ENCODE measurements at regions not wholly inside any gene's neighbourhood (a gene's known extent, or its start where the extent isn't known, plus 50 kb on each side); places are given as distances from the start of the nearest gene placed in this dataset.

DNA sequence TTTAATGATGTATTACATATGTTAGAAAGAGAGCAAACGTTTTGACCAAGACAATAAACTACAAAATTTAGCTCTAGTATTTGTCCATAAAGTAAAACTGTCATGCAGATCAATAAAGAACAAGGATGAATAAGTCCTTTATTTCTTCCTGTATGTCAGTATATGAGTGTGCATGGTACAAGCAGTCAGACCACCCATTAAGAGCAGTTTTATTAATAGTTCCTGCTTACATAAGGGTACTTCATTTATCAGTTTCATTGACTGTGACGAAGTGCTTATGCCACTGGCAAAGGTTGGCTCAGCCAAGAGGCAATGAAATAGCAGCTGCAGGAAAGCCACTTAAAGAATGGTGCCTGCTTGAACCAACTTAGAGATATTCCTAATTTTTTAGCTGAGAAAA lies 913.0 kb upstream of the CNTN5 start:
- DNase-seq (ENCODE audit: low read depth) = no peak
- TF ChIP-seq, protein P1, sequence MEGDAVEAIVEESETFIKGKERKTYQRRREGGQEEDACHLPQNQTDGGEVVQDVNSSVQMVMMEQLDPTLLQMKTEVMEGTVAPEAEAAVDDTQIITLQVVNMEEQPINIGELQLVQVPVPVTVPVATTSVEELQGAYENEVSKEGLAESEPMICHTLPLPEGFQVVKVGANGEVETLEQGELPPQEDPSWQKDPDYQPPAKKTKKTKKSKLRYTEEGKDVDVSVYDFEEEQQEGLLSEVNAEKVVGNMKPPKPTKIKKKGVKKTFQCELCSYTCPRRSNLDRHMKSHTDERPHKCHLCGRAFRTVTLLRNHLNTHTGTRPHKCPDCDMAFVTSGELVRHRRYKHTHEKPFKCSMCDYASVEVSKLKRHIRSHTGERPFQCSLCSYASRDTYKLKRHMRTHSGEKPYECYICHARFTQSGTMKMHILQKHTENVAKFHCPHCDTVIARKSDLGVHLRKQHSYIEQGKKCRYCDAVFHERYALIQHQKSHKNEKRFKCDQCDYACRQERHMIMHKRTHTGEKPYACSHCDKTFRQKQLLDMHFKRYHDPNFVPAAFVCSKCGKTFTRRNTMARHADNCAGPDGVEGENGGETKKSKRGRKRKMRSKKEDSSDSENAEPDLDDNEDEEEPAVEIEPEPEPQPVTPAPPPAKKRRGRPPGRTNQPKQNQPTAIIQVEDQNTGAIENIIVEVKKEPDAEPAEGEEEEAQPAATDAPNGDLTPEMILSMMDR (IDR thresholded peaks at IDR 0.05; ENCODE audit: insufficient read depth, low read length) = no peak
- no peak overlapping the region for H3K4me3 ChIP-seq (ENCODE audit: low read depth, low read length)

DNA sequence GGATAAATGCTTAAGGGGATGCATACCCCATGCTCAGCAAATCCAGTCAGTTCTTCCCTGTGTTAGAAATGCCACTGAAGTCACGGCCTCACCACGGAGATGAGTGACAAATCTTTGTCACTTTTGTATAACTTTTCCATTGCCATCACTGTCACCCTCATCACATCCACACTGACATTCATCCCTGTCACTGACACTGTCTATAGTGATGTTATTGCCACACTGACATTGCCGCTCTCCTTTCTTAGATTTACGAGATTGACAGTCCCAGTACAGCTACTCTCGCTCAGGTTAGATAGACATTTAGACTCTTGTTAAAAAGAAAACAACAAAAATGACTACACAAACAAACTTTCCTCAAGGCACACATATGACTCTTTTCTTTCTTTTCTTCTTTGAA lies 910.7 kb upstream of the CNTN5 start:
- DNase-seq (ENCODE audit: low read depth) = no peak
- TF ChIP-seq, protein P1 (IDR thresholded peaks at IDR 0.05; ENCODE audit: insufficient read depth, low read length) = no peak
- no peak overlapping the region for H3K4me3 ChIP-seq (ENCODE audit: low read depth, low read length)

DNA sequence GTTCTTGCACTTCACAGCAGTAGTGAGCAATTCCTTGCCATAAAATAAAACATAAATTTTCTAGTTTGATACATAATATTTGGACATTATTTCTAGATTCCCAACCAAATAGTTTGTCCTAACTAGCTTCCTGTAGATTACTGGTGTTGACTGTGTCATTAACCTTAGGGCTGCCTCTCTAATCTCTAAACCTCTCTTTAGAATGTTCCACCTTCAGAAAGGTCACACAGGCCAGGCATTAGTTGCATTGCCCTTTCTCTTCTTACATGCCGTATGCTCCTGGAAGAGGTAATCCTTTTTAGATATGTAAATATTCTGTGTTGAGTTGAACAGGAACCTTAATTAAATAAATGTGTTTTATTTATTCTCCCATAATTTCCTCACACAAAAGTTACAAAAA lies 904.9 kb upstream of the CNTN5 start:
- no peak overlapping the region for H3K4me3 ChIP-seq (ENCODE audit: low read depth, low read length)

DNA sequence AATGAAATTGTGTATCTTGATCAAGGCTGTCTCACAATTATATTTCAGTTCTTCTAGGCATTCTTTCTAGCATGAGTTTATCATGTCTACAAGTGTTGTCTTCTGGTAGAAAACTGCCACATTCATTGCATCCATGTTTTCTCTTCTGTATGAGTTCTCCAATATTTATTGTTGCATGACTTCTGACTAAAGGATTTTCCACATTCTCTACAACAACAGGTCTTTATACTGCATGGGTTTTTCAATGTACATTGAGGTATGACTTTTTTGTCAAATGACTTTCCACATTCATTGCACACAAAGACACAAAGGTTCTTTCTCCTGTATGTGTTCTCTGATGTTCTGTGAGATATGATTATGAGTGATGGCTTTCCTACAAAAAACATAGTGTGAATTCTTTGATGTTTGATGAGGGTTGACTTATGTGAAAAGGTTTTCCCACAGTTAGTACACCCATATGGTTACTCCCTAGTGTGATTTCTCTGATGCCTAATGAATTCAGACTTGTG lies 890.6 kb upstream of the CNTN5 start:
- TF ChIP-seq, protein P1 (IDR thresholded peaks at IDR 0.05; ENCODE audit: insufficient read depth, low read length) = no peak
- DNase-seq (ENCODE audit: low read depth) = no peak
- H3K4me3 ChIP-seq (ENCODE audit: low read depth, low read length) = no peak overlapping the region

More for the DNA sequence above, 904.9 kb upstream of the CNTN5 start:
- DNase-seq (ENCODE audit: low read depth) = no peak
- TF ChIP-seq, protein P1 (IDR thresholded peaks at IDR 0.05; ENCODE audit: insufficient read depth, low read length) = no peak

DNA sequence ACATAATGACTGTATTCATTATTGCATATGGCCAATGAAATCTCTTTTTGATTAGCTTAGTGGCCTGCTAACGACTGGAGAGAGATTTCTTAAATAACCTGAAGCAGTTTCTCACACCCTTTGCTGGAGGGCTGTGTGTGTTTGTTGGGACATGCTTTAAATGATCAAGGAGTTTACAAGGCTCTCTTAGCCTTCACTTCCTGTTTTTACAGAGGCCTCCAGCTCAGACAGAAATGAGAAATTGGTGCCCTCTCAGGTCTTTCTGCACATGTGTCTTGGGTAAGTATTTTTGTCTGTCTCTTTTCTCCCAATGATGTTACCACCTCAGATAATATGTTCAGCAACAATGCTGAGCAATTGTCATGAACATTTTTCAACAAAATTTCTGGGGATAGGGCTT lies 884.4 kb upstream of the CNTN5 start:
- TF ChIP-seq, protein P1 (IDR thresholded peaks at IDR 0.05; ENCODE audit: insufficient read depth, low read length) = no peak
- DNase-seq (ENCODE audit: low read depth) = no peak
- H3K4me3 ChIP-seq (ENCODE audit: low read depth, low read length) = no peak overlapping the region

DNA sequence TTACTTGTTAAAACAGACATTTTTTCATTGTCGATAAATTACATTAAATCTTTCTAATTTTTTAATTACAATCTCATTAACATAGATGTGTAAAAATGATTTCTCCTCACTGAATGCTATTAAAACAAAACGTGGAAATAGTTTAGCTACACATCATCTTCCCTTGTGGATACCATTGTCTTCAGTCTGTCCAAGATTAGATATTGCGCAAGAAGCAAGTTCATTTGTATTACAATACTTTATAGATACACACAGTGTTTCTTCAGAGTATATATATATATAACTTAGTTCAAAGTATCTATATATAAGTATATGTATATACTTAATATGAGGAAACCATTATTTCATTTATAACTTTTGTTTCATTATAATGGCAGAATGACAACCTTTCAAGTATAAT lies 883.3 kb upstream of the CNTN5 start:
- H3K4me3 ChIP-seq (ENCODE audit: low read depth, low read length) = no peak overlapping the region
- TF ChIP-seq, protein P1 (IDR thresholded peaks at IDR 0.05; ENCODE audit: insufficient read depth, low read length) = no peak
- DNase-seq (ENCODE audit: low read depth) = no peak

DNA sequence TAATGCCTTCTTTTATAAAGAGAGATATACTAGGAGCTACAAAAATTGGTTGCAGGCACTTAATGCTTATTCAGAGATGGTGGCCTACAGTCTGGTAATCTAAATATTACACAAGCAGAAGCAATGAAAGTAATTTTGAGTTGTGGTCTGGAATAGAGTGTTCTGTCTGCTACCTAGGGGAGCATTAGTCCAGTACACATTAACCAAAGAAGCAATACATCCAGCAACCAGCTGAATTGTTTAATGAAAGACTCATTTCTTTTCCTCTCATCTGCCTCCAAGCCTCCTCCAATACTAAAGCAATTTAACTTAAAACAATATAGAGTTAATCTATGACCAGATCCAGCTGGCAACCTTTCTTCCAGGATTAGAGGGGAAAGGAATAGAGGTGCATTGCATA lies 877.1 kb upstream of the CNTN5 start:
- TF ChIP-seq, protein P1 (IDR thresholded peaks at IDR 0.05; ENCODE audit: insufficient read depth, low read length) = no peak
- DNase-seq (ENCODE audit: low read depth) = no peak
- no peak overlapping the region for H3K4me3 ChIP-seq (ENCODE audit: low read depth, low read length)

Data from fibroblast of the aortic adventitia (primary cell).